Endothelial cell of umbilical vein (primary cell): ENCODE measurements at regions not wholly inside any gene's neighbourhood (a gene's known extent, or its start where the extent isn't known, plus 50 kb on each side); places are given as distances from the start of the nearest gene placed in this dataset.

Experiments
- BruUV-seq: library from RNA; stranded (reverse); fragments of 400-500 nt; replicated peaks from 2 replicates; lab custom pipeline; 2021; lab: Mats Ljungman, UMichigan
- CTCF ChIA-PET: fragments of 300-600, 350-600 bp; sonication (Branson Sonifier 250); formaldehyde crosslinking; loops from one replicate; lab custom pipeline; 2021; ENCODE audit warnings: antibody characterized with exemption, inconsistent platforms; lab: Charles Lee
- POLR2A ChIA-PET: fragments of 300-600, 350-600 bp; sonication (Branson Sonifier 250); formaldehyde crosslinking; loops from one replicate; lab custom pipeline; 2021; ENCODE audit warnings: antibody characterized with exemption, inconsistent platforms; lab: Charles Lee
- DNase-seq: peaks from one replicate; pipeline ENCODE4 v3.0.0-alpha.2; 2011; ENCODE audit warnings: low read depth, low spot score
- FAIRE-seq: peaks from 2 replicates; lab custom pipeline; 2011; peaks lifted over from hg19 to GRCh38; lab: Jason Lieb, UNC
- H2AFZ ChIP-seq: 2 replicates; pipeline ENCODE4 v1.6.0; 2012; ENCODE audit warnings: low read depth, low read length, control low read depth, inconsistent platforms
- H3K27ac ChIP-seq: 2 replicates; pipeline ENCODE4 v1.5.1; 2011; ENCODE audit warnings: low read depth, mild to moderate bottlenecking, control low read depth, low read length, moderate library complexity; ENCODE audit not compliant: insufficient read depth
- H3K27me3 ChIP-seq, 2 experiments: 2 replicates each; pipeline versions ENCODE4 v1.6.0 to v1.6.1; 2011; ENCODE audit warnings: low read length in 2 of 2, mixed read lengths in 1 of 2; ENCODE audit not compliant: control insufficient read depth in 2 of 2, insufficient read depth in 2 of 2
- H3K36me3 ChIP-seq, 2 experiments: 2 replicates in 1 of 2; 3 replicates in 1 of 2; pipeline ENCODE4 v1.5.1; 2011; ENCODE audit warnings: low read length in 2 of 2, mild to moderate bottlenecking in 1 of 2, moderate library complexity in 1 of 2; ENCODE audit not compliant: control insufficient read depth in 2 of 2, insufficient read depth in 2 of 2; ENCODE audit errors: extremely low read depth in 1 of 2
- H3K4me1 ChIP-seq: 3 replicates; pipeline ENCODE4 v1.5.1; 2011; ENCODE audit warnings: mild to moderate bottlenecking, low read length; ENCODE audit not compliant: control insufficient read depth, insufficient read depth; ENCODE audit errors: extremely low read depth
- H3K4me2 ChIP-seq: 2 replicates; pipeline ENCODE4 v1.6.1; 2011; ENCODE audit warnings: low read length, control low read depth, mixed read lengths; ENCODE audit not compliant: insufficient read depth
- H3K4me3 ChIP-seq, 3 experiments: fragments of 200-600 bp in 1 of 3; sonication (generic), shearing (Covaris generic) in 1 of 3; replicated peaks in 1 of 3; 2 replicates each; pipeline ENCODE4 v1.5.1; 2011 to 2016; ENCODE audit warnings: control low read depth in 3 of 3, low read length in 3 of 3, mild to moderate bottlenecking in 2 of 3, inconsistent platforms in 1 of 3, low read depth in 1 of 3, moderate library complexity in 1 of 3; ENCODE audit not compliant: insufficient read depth in 1 of 3
- H3K79me2 ChIP-seq: 2 replicates; pipeline ENCODE4 v1.6.0; 2012; ENCODE audit warnings: low read length, inconsistent platforms; ENCODE audit not compliant: control insufficient read depth, insufficient read depth
- H3K9ac ChIP-seq: replicated peaks from 2 replicates; pipeline ENCODE3; 2011; ENCODE audit warnings: low read length, control low read depth; ENCODE audit not compliant: insufficient read depth; ENCODE audit errors: extremely low read depth
- H3K9me1 ChIP-seq: replicated peaks from 3 replicates; pipeline ENCODE4 v1.6.0; 2011; ENCODE audit warnings: mild to moderate bottlenecking, low read length; ENCODE audit not compliant: control insufficient read depth, insufficient read depth; ENCODE audit errors: extremely low read depth
- H3K9me3 ChIP-seq: replicated peaks from 2 replicates; pipeline ENCODE4 v1.5.1; 2012; ENCODE audit warnings: low read length, inconsistent platforms; ENCODE audit not compliant: control insufficient read depth, insufficient read depth
- H4K20me1 ChIP-seq: replicated peaks from 2 replicates; pipeline ENCODE3; 2011; ENCODE audit warnings: mild to moderate bottlenecking, low read length; ENCODE audit not compliant: control insufficient read depth, insufficient read depth; ENCODE audit errors: extremely low read depth
- CTCF ChIP-seq, 2 donors: IDR thresholded peaks; 1 replicate in 1 of 2; 2 replicates in 1 of 2; pipeline ENCODE4 v1.5.1; 2011; ENCODE audit warnings: low read length in 2 of 2, mild to moderate bottlenecking in 2 of 2, moderate library complexity in 2 of 2, control low read depth in 1 of 2, inconsistent platforms in 1 of 2, low read depth in 1 of 2; ENCODE audit not compliant: insufficient read depth in 1 of 2; ENCODE audit errors: extremely low read depth in 1 of 2
- EZH2 ChIP-seq: IDR thresholded peaks from 2 replicates; pipeline ENCODE4 v1.6.1; 2012; ENCODE audit warnings: borderline replicate concordance, low read depth, mild to moderate bottlenecking, moderate library complexity, low read length, inconsistent platforms; ENCODE audit not compliant: severe bottlenecking
- FOS ChIP-seq: IDR thresholded peaks from 2 replicates; pipeline ENCODE4 v1.6.1; 2011; ENCODE audit warnings: mild to moderate bottlenecking, low read length, moderate library complexity, borderline replicate concordance; ENCODE audit not compliant: insufficient read depth
- GATA2 ChIP-seq: IDR thresholded peaks from 2 replicates; pipeline ENCODE4 v1.7.0; 2011; ENCODE audit warnings: low read depth, mild to moderate bottlenecking, moderate library complexity, mixed read lengths, low read length; ENCODE audit not compliant: insufficient read length, insufficient read depth
- JUN ChIP-seq: IDR thresholded peaks from 2 replicates; pipeline ENCODE4 v1.6.1; 2011; ENCODE audit warnings: borderline replicate concordance, low read depth; ENCODE audit not compliant: insufficient read length, insufficient read depth
- MYC ChIP-seq: IDR thresholded peaks from one replicate; pipeline ENCODE4 v1.6.1; 2011; ENCODE audit warnings: mild to moderate bottlenecking, low read depth, low read length
- POLR2A ChIP-seq: IDR thresholded peaks from 2 replicates; pipeline ENCODE4 v1.6.1; 2012; ENCODE audit warnings: low read depth, mild to moderate bottlenecking, control low read depth, low read length
- POLR2AphosphoS5 ChIP-seq: IDR thresholded peaks from 2 replicates; pipeline ENCODE4 v1.6.1; 2012; ENCODE audit warnings: low read depth, mild to moderate bottlenecking, control low read depth, low read length, moderate library complexity; ENCODE audit not compliant: insufficient read depth
- dilution Hi-C: fragments of 300-500 bp; cut with MboI; formaldehyde crosslinking; loops from one replicate; pipeline ENCODE4 v1.15.0; 2019; ENCODE audit warnings: low sequenced_read_pairs; ENCODE audit not compliant: extremely low pct_ligation_motif_present
- intact Hi-C: fragments of 100-400 bp; cut with micrococcal nuclease; formaldehyde crosslinking; loops from one replicate; pipeline ENCODE4 v1.10.0; 2022
- TF ChIP-seq, protein P1 (sequence below): IDR thresholded peaks from 2 replicates; pipeline ENCODE4 v1.6.1; 2011; ENCODE audit not compliant: insufficient read depth, insufficient read length

- Histone ChIP-seq H3K9me3 (no peaks in the 10 kb centered on the region), H3K79me2 (no peaks in the 10 kb centered on the region), H3K36me3 (no peaks in the 10 kb centered on the region), H3K4me1 (no peaks in the 10 kb centered on the region), H3K27me3 (peaks cover 0 to 2% of the 10 kb centered on the region in 2 experiments), H3K4me3 (no peak overlapping the region), H3K27ac (no peak overlapping the region), H4K20me1 (no peaks in the 10 kb centered on the region), H3K9ac (no peak overlapping the region), H3K4me2 (no peak overlapping the region), H2AFZ (no peak overlapping the region), H3K9me1 (no peaks in the 10 kb centered on the region)
- CTCF ChIA-PET: interaction anchor here (1.3 to 4.9 kb wide), 5 partner anchors 16 to 271 kb away, joined by 3 to 47 read pairs (median 8); no protein-coding TSS in a partner anchor
- no peak for DNase-seq
- dilution Hi-C loops: no loop called here
- no peak for FAIRE-seq
- POLR2A ChIA-PET: no interaction called here
- TF ChIP-seq JUN: no peak
- TF ChIP-seq EZH2: no peak
- no peak for TF ChIP-seq MYC
- TF ChIP-seq FOS: no peak
- TF ChIP-seq POLR2A: no peak
- TF ChIP-seq POLR2AphosphoS5: no peak
- TF ChIP-seq CTCF (IDR thresholded peaks at IDR 0.05; ENCODE audit: extremely low read depth in 1 of 2, insufficient read depth in 1 of 2, low read depth in 1 of 2, low read length in 2 of 2): no peak
- no peak for TF ChIP-seq GATA2
- TF ChIP-seq, protein P1, sequence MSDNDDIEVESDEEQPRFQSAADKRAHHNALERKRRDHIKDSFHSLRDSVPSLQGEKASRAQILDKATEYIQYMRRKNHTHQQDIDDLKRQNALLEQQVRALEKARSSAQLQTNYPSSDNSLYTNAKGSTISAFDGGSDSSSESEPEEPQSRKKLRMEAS: no peak
- intact Hi-C loops: no loop called here
- no TSS peak for BruUV-seq
Observed at GRCh38 chr13:91135376-91135775, 212.1 kb upstream of the MIR17HG start.
